Head of caudate nucleus (tissue), 42 donors: ENCODE measurements at regions not wholly inside any gene's neighbourhood (a gene's known extent, or its start where the extent isn't known, plus 50 kb on each side); places are given as distances from the start of the nearest gene placed in this dataset.

Experiments
- DNase-seq, 42 donors: peaks; one replicate each; pipeline versions ENCODE4 v3.0.0 to v3.0.0-alpha.2; 2020 to 2021; ENCODE audit warnings: mixed read lengths in 7 of 42
- intact Hi-C: fragments of 100-400 bp; cut with DNase I; formaldehyde crosslinking; loops from one replicate; pipeline ENCODE4 v1.15.0; 2022

DNA sequence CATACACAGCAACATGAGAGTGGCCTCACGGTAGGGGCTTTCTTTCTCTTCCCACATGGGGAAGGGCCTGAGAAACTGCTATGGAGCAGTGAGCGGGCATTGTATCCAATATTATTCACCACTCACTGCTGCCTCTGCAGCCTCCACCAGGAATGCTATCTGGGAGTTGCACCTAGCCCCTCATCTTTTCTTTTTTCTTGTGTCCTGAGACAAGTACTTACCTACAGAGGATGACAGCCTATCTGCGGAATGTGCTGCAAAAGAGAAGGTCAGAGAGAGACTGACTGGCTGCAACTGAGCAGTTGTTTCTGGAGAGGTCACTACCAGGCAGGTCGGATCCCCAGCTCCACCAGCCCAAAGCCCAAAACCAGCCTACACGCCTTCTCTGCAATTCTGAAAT lies 52.1 kb upstream of the HTATIP2 start:
- intact Hi-C loops, result no loop called here
- no peak for DNase-seq

- intact Hi-C loops, result no loop called here
- DNase-seq, result peak in 15 of 42 donors; percentile 3 to 58 (median 15)
Observed at GRCh38 chr11:20310596-20311394, 52.7 kb upstream of the HTATIP2 start.

GRCh38 chr11:20310137-20310536 lies 53.4 kb upstream of the HTATIP2 start:
- DNase-seq, result peak; percentile 18 to 90 (median 76)
- intact Hi-C loops, result no loop called here

DNA sequence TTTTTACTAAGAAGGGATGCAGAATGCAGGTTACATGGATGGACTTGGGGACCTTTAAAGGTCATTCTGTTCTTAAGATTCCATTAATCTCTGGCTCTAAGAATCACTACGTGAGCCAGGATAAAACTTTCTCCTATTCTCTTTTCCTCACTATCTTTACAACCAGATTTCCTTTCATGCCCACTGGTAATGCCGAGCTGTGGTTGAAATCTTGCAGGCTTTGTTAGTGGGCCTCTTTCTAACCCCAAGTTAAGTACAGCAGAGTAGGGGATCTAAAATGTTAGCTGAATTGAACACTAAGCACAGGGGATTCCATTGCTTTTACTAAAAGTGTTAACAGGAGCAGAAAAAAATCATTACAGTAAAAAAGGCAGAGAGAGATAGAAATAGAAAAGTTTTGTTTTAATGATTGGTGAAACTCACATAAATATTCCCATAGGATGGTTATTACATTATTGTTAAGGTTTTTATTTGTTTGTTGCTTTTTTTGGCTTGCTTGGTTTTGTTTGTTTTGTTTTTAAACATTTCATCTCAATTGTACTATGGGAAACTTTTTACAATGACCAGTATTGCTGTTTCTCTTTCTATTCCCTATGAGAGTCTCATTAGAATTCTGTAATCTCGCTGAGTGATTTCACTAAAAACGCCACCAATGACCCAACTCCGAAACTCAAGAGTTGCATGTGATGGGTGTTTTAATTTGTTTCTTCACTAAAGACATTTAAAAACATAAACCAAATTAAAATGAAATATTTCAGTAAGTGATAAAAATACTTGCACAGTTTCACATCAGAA lies 54.1 kb upstream of the HTATIP2 start:
- no peak for DNase-seq
- intact Hi-C loops, result no loop called here

GRCh38 chr11:20308601-20309000 lies 54.9 kb upstream of the HTATIP2 start:
- no peak for DNase-seq
- intact Hi-C loops, result no loop called here

GRCh38 chr11:20303391-20303965 lies 60.0 kb upstream of the HTATIP2 start:
- no peak for DNase-seq
- intact Hi-C loops, result no loop called here

DNA sequence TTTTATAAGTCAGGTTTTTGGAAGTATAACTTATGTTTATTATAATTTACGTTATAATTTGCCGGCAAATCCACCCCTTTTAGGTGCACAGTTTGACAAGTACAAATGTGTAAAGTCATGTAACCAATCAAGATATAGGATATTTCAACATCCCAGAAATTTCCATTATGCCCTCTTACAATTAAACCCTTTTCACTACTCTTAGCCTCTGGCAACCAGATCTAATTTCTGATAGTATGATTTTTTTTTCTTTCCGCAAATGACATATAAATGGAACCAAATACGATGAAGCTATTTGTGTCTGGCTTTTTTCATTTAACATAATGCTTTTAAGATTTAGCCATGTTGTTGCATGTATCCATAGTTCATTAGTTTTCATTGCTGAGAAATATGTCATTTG lies 69.5 kb upstream of the HTATIP2 start:
- intact Hi-C loops, result no loop called here
- no peak for DNase-seq

DNA sequence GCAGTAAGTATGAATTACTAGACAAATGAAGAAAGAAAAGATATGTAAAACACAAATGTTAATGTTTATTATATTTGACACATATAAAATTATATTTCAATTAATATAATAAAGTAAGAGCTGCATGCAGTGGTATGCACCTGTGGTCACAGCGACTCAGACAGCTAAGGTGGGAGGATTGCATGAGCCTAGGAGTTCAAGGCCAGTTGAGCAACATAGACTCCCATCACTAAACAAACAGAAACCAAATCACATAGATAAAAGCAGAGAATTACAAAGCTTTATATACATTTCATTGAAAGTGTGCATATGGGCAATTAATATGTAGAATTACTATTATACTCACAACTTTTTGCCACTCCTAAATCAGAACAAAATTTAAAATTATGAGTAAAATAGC lies 70.0 kb upstream of the HTATIP2 start:
- intact Hi-C loops, result no loop called here
- no peak for DNase-seq

DNA sequence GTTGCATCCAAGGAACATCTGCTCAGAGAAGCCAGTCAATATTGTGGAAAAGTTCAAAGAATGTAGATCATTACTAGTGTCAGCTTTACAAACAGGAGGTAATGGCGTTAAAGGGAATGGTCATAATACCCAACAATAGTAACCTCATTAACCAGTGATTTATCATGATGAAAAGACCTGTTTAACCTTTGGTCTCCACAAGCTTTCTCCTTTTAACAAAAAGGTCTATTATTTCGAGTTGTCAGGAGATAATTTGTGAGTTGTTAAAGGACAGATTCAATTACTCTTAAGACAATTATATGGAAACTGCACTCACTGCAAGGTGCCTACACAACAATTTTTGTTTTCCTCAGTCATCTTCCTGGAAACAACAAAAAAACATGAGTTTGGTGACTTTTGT lies 73.8 kb upstream of the HTATIP2 start:
- DNase-seq, result no peak
- intact Hi-C loops, result no loop called here

DNA sequence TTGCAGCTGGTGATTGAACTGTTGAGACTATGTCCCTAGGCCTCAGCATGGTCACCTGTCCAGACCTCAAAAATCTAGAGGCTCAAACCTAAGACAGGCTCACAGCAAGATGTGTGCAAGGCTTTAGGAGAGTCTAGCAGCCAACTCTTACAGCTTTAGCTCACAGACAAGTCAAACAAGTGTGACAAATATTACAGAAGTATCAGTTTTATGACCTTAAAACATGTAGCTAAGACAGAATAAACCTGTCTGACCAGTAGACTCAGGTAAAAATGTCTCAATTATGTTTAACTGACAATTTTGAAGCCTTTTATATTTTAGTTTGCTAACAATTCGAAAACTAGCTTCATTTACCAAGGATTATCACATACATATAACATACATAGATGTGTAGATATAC lies 80.0 kb upstream of the HTATIP2 start:
- intact Hi-C loops, result no loop called here
- no peak for DNase-seq

DNA sequence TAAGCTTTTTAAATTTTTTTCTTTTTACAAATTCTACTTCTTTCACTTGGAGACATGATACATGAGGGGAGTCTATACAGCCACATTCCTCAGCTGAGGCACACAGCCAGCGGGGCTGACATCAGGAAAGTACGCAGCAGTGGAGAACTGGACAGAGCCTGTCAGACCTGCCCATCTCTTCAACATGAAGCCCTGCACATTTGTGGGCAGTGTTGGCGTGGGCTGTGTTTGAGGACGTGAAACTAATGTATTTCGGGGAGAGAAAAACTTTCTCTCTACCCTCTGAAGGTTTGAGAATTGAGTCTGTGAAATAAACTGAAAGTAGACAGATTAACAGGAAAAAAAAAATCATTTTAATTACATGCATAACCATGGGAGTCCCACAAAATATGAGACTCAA lies 84.8 kb upstream of the HTATIP2 start:
- DNase-seq, result no peak
- intact Hi-C loops, result no loop called here

- intact Hi-C loops, result no loop called here
- DNase-seq, result no peak
Observed at GRCh38 chr11:20277014-20277413, 86.5 kb upstream of the HTATIP2 start.

GRCh38 chr11:20275987-20276965 lies 87.2 kb upstream of the HTATIP2 start:
- DNase-seq, result no peak
- intact Hi-C loops, result no loop called here

- intact Hi-C loops, result no loop called here
- no peak for DNase-seq
Observed at GRCh38 chr11:20274031-20274430, 89.5 kb upstream of the HTATIP2 start.

- no peak for DNase-seq
- intact Hi-C loops, result no loop called here
Observed at GRCh38 chr11:20261526-20261925, 101.3 kb upstream of the DBX1 start.

- DNase-seq, result no peak
- intact Hi-C loops, result no loop called here
Observed at GRCh38 chr11:20260307-20260706, 100.0 kb upstream of the DBX1 start.

- intact Hi-C loops, result no loop called here
- DNase-seq, result no peak
Observed at GRCh38 chr11:20259506-20259905, 99.2 kb upstream of the DBX1 start.

GRCh38 chr11:20258376-20258895 lies 98.2 kb upstream of the DBX1 start:
- DNase-seq, result no peak

DNA sequence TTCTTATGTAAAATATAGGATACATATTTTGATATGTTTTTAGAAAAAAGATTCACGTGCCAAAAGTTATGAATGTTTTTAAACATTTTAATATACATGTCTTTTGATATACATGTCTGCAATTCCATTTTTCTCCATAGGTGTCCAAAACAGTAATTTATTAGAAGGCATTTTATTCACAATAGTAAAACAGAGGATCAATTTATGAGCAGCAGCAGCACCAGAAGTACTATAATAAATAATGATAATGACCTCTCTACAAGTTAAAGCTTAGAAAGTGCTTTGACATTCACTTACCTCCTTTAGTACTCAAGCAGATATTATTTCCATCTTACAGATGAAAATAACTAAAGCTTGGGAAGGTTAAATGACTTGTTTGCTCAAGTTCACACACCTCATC lies 96.7 kb upstream of the DBX1 start:
- intact Hi-C loops, result no loop called here
- no peak for DNase-seq

More at GRCh38 chr11:20258376-20258895, 98.2 kb upstream of the DBX1 start:
- intact Hi-C loops, result no loop called here
